SK-N-SH (cell line): ENCODE measurements at regions not wholly inside any gene's neighbourhood (a gene's known extent, or its start where the extent isn't known, plus 50 kb on each side); places are given as distances from the start of the nearest gene placed in this dataset.

Experiments
- CTCF ChIA-PET: fragments of 300-600, 350-600 bp; formaldehyde crosslinking; extraction: SDS; loops from one replicate; lab custom pipeline; 2021; lab: Yijun Ruan, JAX
- POLR2A ChIA-PET: fragments of 350-600 bp; sonication (Branson Sonifier 250); formaldehyde crosslinking; extraction: SDS; loops from one replicate; lab custom pipeline; 2020; ENCODE audit warnings: antibody characterized with exemption, inconsistent platforms; lab: Yijun Ruan, JAX
- DNase-seq: peaks from one replicate; pipeline ENCODE4 v3.0.0; 2012
- H2AFZ ChIP-seq: fragments of 200-600 bp; sonication (generic); 2 replicates; pipeline ENCODE4 v1.8.1; 2016; ENCODE audit warnings: antibody characterized with exemption, mild to moderate bottlenecking, low read depth
- H3F3A ChIP-seq: fragments of 200-600 bp; sonication (generic); replicated peaks from 2 replicates; pipeline ENCODE3; 2016; ENCODE audit warnings: antibody characterized with exemption, mild to moderate bottlenecking; ENCODE audit not compliant: insufficient read depth
- H3K27ac ChIP-seq, 2 experiments: fragments of 200-500 bp in 1 of 2; fragments of 200-600 bp in 1 of 2; sonication (Bioruptor generic) in 1 of 2; sonication (generic), shearing (Covaris generic) in 1 of 2; 2 replicates each; pipeline versions ENCODE4 v1.5.1 to v1.6.1; 2014 to 2016; ENCODE audit warnings: low read depth in 2 of 2, inconsistent platforms in 1 of 2, low read length in 1 of 2, mild to moderate bottlenecking in 1 of 2, mixed read lengths in 1 of 2
- H3K27me3 ChIP-seq: fragments of 200-600 bp; sonication (generic), shearing (Covaris generic); 2 replicates; pipeline ENCODE4 v1.6.1; 2016; ENCODE audit warnings: mixed run types; ENCODE audit not compliant: insufficient read depth
- H3K36me3 ChIP-seq, 2 experiments: fragments of 200-500 bp in 1 of 2; fragments of 200-600 bp in 1 of 2; sonication (Bioruptor generic) in 1 of 2; sonication (generic) in 1 of 2; replicated peaks in 1 of 2; 2 replicates each; pipeline versions ENCODE3 to v1.5.1; 2014 to 2016; ENCODE audit warnings: low read length in 1 of 2, mild to moderate bottlenecking in 1 of 2; ENCODE audit not compliant: insufficient read depth in 2 of 2, control insufficient read depth in 1 of 2
- H3K4me1 ChIP-seq, 2 experiments: fragments of 200-500 bp in 1 of 2; fragments of 200-600 bp in 1 of 2; sonication (Bioruptor generic) in 1 of 2; sonication (generic), shearing (Covaris generic) in 1 of 2; 2 replicates each; pipeline versions ENCODE4 v1.5.1 to v1.6.1; 2014 to 2016; ENCODE audit warnings: low read depth in 1 of 2, low read length in 1 of 2, mixed run types in 1 of 2; ENCODE audit not compliant: insufficient read depth in 2 of 2, control insufficient read depth in 1 of 2
- H3K4me2 ChIP-seq: fragments of 200-600 bp; sonication (generic), shearing (Covaris generic); 2 replicates; pipeline ENCODE4 v1.6.1; 2017; ENCODE audit warnings: mixed run types
- H3K4me3 ChIP-seq, 2 experiments: fragments of 200-500 bp in 1 of 2; fragments of 200-600 bp in 1 of 2; sonication (Bioruptor generic) in 1 of 2; sonication (generic), shearing (Covaris generic) in 1 of 2; 2 replicates each; pipeline versions ENCODE4 v1.5.1 to v1.8.1; 2014 to 2016; ENCODE audit warnings: low read depth in 2 of 2, inconsistent platforms in 1 of 2, low read length in 1 of 2, mild to moderate bottlenecking in 1 of 2, mixed read lengths in 1 of 2, moderate library complexity in 1 of 2
- H3K79me2 ChIP-seq: fragments of 200-600 bp; sonication (generic); 2 replicates; pipeline ENCODE4 v1.8.1; 2017; ENCODE audit warnings: mild to moderate bottlenecking; ENCODE audit not compliant: insufficient read depth
- H3K9ac ChIP-seq: fragments of 200-600 bp; sonication (generic); 2 replicates; pipeline ENCODE4 v1.6.1; 2017; ENCODE audit warnings: mixed run types
- H3K9me2 ChIP-seq: fragments of 200-600 bp; sonication (generic); 2 replicates; pipeline ENCODE4 v1.6.1; 2017; ENCODE audit warnings: mixed run types
- H3K9me3 ChIP-seq: fragments of 200-600 bp; sonication (generic); 2 replicates; pipeline ENCODE4 v1.6.1; 2017; ENCODE audit warnings: mixed run types, mild to moderate bottlenecking, moderate library complexity
- H4K20me1 ChIP-seq: fragments of 200-600 bp; sonication (generic); 2 replicates; pipeline ENCODE4 v1.6.1; 2017; ENCODE audit warnings: mild to moderate bottlenecking, mixed run types; ENCODE audit not compliant: insufficient read depth
- CHD2 ChIP-seq: fragments of 150-350 bp; IDR thresholded peaks from 2 replicates; pipeline ENCODE4 v1.6.1; 2018; ENCODE audit warnings: low read length; ENCODE audit not compliant: partially characterized antibody
- CTCF ChIP-seq: fragments of 200-600 bp; sonication (generic); IDR thresholded peaks from 2 replicates; pipeline ENCODE4 v1.6.1; 2017; ENCODE audit warnings: antibody characterized with exemption, mild to moderate bottlenecking, moderate library complexity
- ELF1 ChIP-seq: IDR thresholded peaks from 2 replicates; pipeline ENCODE4 v1.4.0; 2012
- FOSL2 ChIP-seq: IDR thresholded peaks from 2 replicates; pipeline ENCODE4 v1.4.0; 2012; ENCODE audit warnings: low read depth, mild to moderate bottlenecking, moderate library complexity, borderline replicate concordance
- FOXJ3 ChIP-seq: sonication (generic); formaldehyde crosslinking; IDR thresholded peaks from 2 replicates; pipeline ENCODE4 v1.5.1; 2020; ENCODE audit warnings: mild to moderate bottlenecking, missing genetic modification reagents
- IRF3 ChIP-seq: fragments of 150-350 bp; IDR thresholded peaks from 2 replicates; pipeline ENCODE4 v1.6.1; 2016; ENCODE audit warnings: mild to moderate bottlenecking, low read depth, low read length
- JUND ChIP-seq: IDR thresholded peaks from 2 replicates; pipeline ENCODE4 v1.4.0; 2012
- MEF2A ChIP-seq: IDR thresholded peaks from 2 replicates; pipeline ENCODE4 v1.4.0; 2012; ENCODE audit warnings: low read depth, borderline replicate concordance
- NRF1 ChIP-seq: IDR thresholded peaks from 2 replicates; pipeline ENCODE4 v1.6.1; 2012; ENCODE audit warnings: low read depth, mild to moderate bottlenecking, low read length
- RAD21 ChIP-seq: IDR thresholded peaks from 2 replicates; pipeline ENCODE4 v1.6.1; 2012; ENCODE audit warnings: mild to moderate bottlenecking, low read length
- RCOR1 ChIP-seq: fragments of 150-350 bp; IDR thresholded peaks from 2 replicates; pipeline ENCODE4 v1.6.1; 2017; ENCODE audit warnings: antibody characterized with exemption, low read length
- RFX5 ChIP-seq: IDR thresholded peaks from 2 replicates; pipeline ENCODE4 v1.6.1; 2012; ENCODE audit warnings: mild to moderate bottlenecking, improper control_type of control experiment, low read length
- RXRA ChIP-seq: IDR thresholded peaks from 2 replicates; pipeline ENCODE4 v1.4.0; 2012; ENCODE audit warnings: low read depth, mild to moderate bottlenecking, borderline replicate concordance
- SIN3A ChIP-seq: IDR thresholded peaks from 2 replicates; pipeline ENCODE4 v1.6.1; 2012; ENCODE audit warnings: low read depth, mild to moderate bottlenecking, low read length, moderate library complexity, borderline replicate concordance
- SMC3 ChIP-seq: IDR thresholded peaks from 2 replicates; pipeline ENCODE4 v1.6.1; 2012; ENCODE audit warnings: low read depth, low read length, improper control_type of control experiment
- TAF1 ChIP-seq: IDR thresholded peaks from 2 replicates; pipeline ENCODE4 v1.6.1; 2012; ENCODE audit warnings: low read depth, mild to moderate bottlenecking, low read length, moderate library complexity, borderline replicate concordance
- TCF12 ChIP-seq: IDR thresholded peaks from 2 replicates; pipeline ENCODE4 v1.4.0; 2012
- TEAD4 ChIP-seq: IDR thresholded peaks from 2 replicates; pipeline ENCODE4 v1.4.0; 2012; ENCODE audit warnings: mild to moderate bottlenecking, borderline replicate concordance; ENCODE audit not compliant: insufficient read depth
- WGBS: methylation state at CpG from one replicate; pipeline ENCODE4 v1.1.6; 2017; ENCODE audit warnings: low lambda C conversion rate; 5-methylcytosine and 5-hydroxymethylcytosine counted together
- TF ChIP-seq, protein P1 (sequence below): IDR thresholded peaks from 2 replicates; pipeline ENCODE4 v1.4.0; 2012; ENCODE audit warnings: low read depth
- TF ChIP-seq, protein P2 (sequence below): IDR thresholded peaks from 2 replicates; pipeline ENCODE4; 2012

DNA sequence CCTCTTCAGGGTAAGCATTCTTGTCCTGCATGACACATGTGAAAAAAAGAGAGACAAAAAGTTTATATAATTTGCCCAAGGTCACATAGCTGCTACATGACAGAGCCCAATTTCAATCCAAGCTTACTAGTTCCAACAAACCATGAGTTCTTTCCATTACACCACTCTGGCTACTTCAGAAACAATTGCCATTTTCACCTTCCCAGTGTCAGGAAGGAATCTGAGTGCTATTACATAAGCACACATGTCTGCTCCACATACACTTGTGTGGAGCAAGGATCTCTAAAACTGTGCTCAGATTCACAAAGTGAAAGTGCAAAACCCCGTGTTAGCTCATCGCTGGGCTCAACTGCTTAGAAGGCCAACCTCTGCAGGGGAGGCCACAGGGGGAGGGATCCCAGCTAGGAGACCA lies 356.2 kb upstream of the NFE2L3 start:
- Histone ChIP-seq H3K4me3 (peak overlapping the region in 1 of 2 experiments; percentile 20; a peak in 1 of 4 replicates), H3K27ac (no peak overlapping the region), H3K9ac (no peak overlapping the region), H3K79me2 (no peaks in the 10 kb centered on the region), H2AFZ (no peak overlapping the region), H3K9me2 (peaks cover 5% of the 10 kb centered on the region; the same call in 1 of the 2 replicates), H3K9me3 (no peaks in the 10 kb centered on the region), H3K4me2 (0 out of 2 replicates have a peak overlapping the region, but pooled peaks have one; percentile 44), H3K36me3 (no peaks in the 10 kb centered on the region), H3K4me1 (no peaks in the 10 kb centered on the region), H3K27me3 (no peaks in the 10 kb centered on the region), H4K20me1 (no peaks in the 10 kb centered on the region), H3F3A (no peaks in the 10 kb centered on the region)
- no peak for DNase-seq
- POLR2A ChIA-PET: no interaction called here
- WGBS: 34% methylated on average over 2 of the region's 2 CpGs
- CTCF ChIA-PET: interaction anchor here (0.7 to 1.3 kb wide), 2 partner anchors 24 to 56 kb away, joined by 4 read pairs; no protein-coding TSS in a partner anchor
- TF ChIP-seq ELF1 (no peak), CTCF (no peak), TEAD4 (no peak), MEF2A (no peak), RFX5 (no peak), SIN3A (no peak), RXRA (no peak), CHD2 (no peak), SMC3 (no peak), NRF1 (no peak), RAD21 (no peak), JUND (no peak), FOSL2 (no peak), TCF12 (no peak), RCOR1 (no peak), TAF1 (no peak), FOXJ3 (CRISPR knock-in tag) (no peak), IRF3 (no peak)
- TF ChIP-seq, protein P1, sequence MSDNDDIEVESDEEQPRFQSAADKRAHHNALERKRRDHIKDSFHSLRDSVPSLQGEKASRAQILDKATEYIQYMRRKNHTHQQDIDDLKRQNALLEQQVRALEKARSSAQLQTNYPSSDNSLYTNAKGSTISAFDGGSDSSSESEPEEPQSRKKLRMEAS: no peak
- TF ChIP-seq, protein P2, sequence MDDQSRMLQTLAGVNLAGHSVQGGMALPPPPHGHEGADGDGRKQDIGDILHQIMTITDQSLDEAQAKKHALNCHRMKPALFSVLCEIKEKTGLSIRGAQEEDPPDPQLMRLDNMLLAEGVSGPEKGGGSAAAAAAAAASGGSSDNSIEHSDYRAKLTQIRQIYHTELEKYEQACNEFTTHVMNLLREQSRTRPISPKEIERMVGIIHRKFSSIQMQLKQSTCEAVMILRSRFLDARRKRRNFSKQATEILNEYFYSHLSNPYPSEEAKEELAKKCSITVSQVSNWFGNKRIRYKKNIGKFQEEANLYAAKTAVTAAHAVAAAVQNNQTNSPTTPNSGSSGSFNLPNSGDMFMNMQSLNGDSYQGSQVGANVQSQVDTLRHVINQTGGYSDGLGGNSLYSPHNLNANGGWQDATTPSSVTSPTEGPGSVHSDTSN: no peak
